Osteoblast (primary cell): ENCODE measurements at regions not wholly inside any gene's neighbourhood (a gene's known extent, or its start where the extent isn't known, plus 50 kb on each side); places are given as distances from the start of the nearest gene placed in this dataset.

ENCODE experiments used
- DNase-seq: peaks from one replicate; pipeline ENCODE4 v3.0.0; 2011; ENCODE audit warnings: low spot score, mixed read lengths; ENCODE audit not compliant: insufficient read length; ENCODE audit errors: missing footprints
- H2AFZ ChIP-seq: 2 replicates; pipeline ENCODE4 v1.6.0; 2011; ENCODE audit warnings: mild to moderate bottlenecking, low read length
- H3K27ac ChIP-seq: 2 replicates; pipeline ENCODE4 v1.5.1; 2011; ENCODE audit warnings: mild to moderate bottlenecking, low read depth, low read length, moderate library complexity
- H3K27me3 ChIP-seq: 2 replicates; pipeline ENCODE4 v1.6.0; 2012; ENCODE audit warnings: mild to moderate bottlenecking, control low read depth, inconsistent platforms, low read length, moderate library complexity; ENCODE audit not compliant: insufficient read depth
- H3K36me3 ChIP-seq: 2 replicates; pipeline ENCODE4 v1.5.1; 2011; ENCODE audit warnings: mild to moderate bottlenecking, low read length, control low read depth, moderate library complexity; ENCODE audit not compliant: insufficient read depth
- H3K4me1 ChIP-seq: 2 replicates; pipeline ENCODE4 v1.5.1; 2011; ENCODE audit warnings: mild to moderate bottlenecking, low read length, control low read depth, moderate library complexity; ENCODE audit not compliant: insufficient read depth
- H3K4me2 ChIP-seq: 2 replicates; pipeline ENCODE4 v1.6.0; 2011; ENCODE audit warnings: mild to moderate bottlenecking, low read length; ENCODE audit not compliant: insufficient read depth
- H3K4me3 ChIP-seq: fragments of 200-600 bp; sonication (generic); 3 replicates; pipeline ENCODE4 v1.5.1; 2012; ENCODE audit warnings: mild to moderate bottlenecking, low read length, inconsistent platforms; ENCODE audit not compliant: insufficient read depth
- H3K79me2 ChIP-seq: 2 replicates; pipeline ENCODE4 v1.6.0; 2012; ENCODE audit warnings: mild to moderate bottlenecking, low read length, control low read depth, inconsistent platforms; ENCODE audit not compliant: insufficient read depth
- H3K9me3 ChIP-seq: 2 replicates; pipeline ENCODE4 v1.5.1; 2011; ENCODE audit warnings: low read depth, low read length, control low read depth
- H4K20me1 ChIP-seq: 2 replicates; pipeline ENCODE4 v1.6.0; 2012; ENCODE audit warnings: mild to moderate bottlenecking, low read length, control low read depth; ENCODE audit not compliant: insufficient read depth
- CTCF ChIP-seq: IDR thresholded peaks from 2 replicates; pipeline ENCODE4 v1.5.1; 2011; ENCODE audit warnings: mild to moderate bottlenecking, low read depth, low read length, moderate library complexity; ENCODE audit errors: extremely low read depth

GRCh38 chr11:87583931-87584330, 546.2 kb downstream of the TMEM135 start:
- H4K20me1 ChIP-seq = no peaks in the 10 kb centered on the region
- H3K4me3 ChIP-seq = no peak overlapping the region
- no peaks in the 10 kb centered on the region for H3K27me3 ChIP-seq
- no peak overlapping the region for H2AFZ ChIP-seq
- DNase-seq = no peak
- H3K4me1 ChIP-seq = no peaks in the 10 kb centered on the region
- no peak overlapping the region for H3K4me2 ChIP-seq
- no peaks in the 10 kb centered on the region for H3K9me3 ChIP-seq
- H3K79me2 ChIP-seq = no peaks in the 10 kb centered on the region
- no peak overlapping the region for H3K27ac ChIP-seq
- no peaks in the 10 kb centered on the region for H3K36me3 ChIP-seq
- TF ChIP-seq CTCF = no peak

GRCh38 chr11:87575088-87575487, 537.4 kb downstream of the TMEM135 start:
- H4K20me1 ChIP-seq = no peaks in the 10 kb centered on the region
- DNase-seq = no peak
- no peak overlapping the region for H3K4me2 ChIP-seq
- H3K4me3 ChIP-seq = no peak overlapping the region
- H3K9me3 ChIP-seq = no peaks in the 10 kb centered on the region
- TF ChIP-seq CTCF = no peak
- no peaks in the 10 kb centered on the region for H3K4me1 ChIP-seq
- no peaks in the 10 kb centered on the region for H3K36me3 ChIP-seq
- H2AFZ ChIP-seq = no peak overlapping the region
- no peaks in the 10 kb centered on the region for H3K27me3 ChIP-seq
- H3K27ac ChIP-seq = no peak overlapping the region
- H3K79me2 ChIP-seq = no peaks in the 10 kb centered on the region

GRCh38 chr11:87574193-87574592, 536.5 kb downstream of the TMEM135 start:
- Histone ChIP-seq H3K4me2 (no peak overlapping the region), H3K36me3 (no peaks in the 10 kb centered on the region), H3K4me3 (no peak overlapping the region), H3K27ac (no peak overlapping the region), H4K20me1 (no peaks in the 10 kb centered on the region), H3K27me3 (no peaks in the 10 kb centered on the region), H3K79me2 (no peaks in the 10 kb centered on the region), H3K9me3 (no peaks in the 10 kb centered on the region), H2AFZ (no peak overlapping the region), H3K4me1 (no peaks in the 10 kb centered on the region)
- DNase-seq = no peak
- TF ChIP-seq CTCF = no peak

GRCh38 chr11:87573708-87574107, 536.0 kb downstream of the TMEM135 start:
- H3K4me2 ChIP-seq = no peak overlapping the region
- DNase-seq = no peak
- no peaks in the 10 kb centered on the region for H3K27me3 ChIP-seq
- no peak overlapping the region for H3K27ac ChIP-seq
- H3K4me3 ChIP-seq = no peak overlapping the region
- H4K20me1 ChIP-seq = no peaks in the 10 kb centered on the region
- H2AFZ ChIP-seq = no peak overlapping the region
- H3K9me3 ChIP-seq = no peaks in the 10 kb centered on the region
- no peaks in the 10 kb centered on the region for H3K36me3 ChIP-seq
- H3K79me2 ChIP-seq = no peaks in the 10 kb centered on the region
- no peak for TF ChIP-seq CTCF
- H3K4me1 ChIP-seq = no peaks in the 10 kb centered on the region
